ENCODE measurements at regions not wholly inside any gene's neighbourhood (a gene's known extent, or its start where the extent isn't known, plus 50 kb on each side); places are given as distances from the start of the nearest gene placed in this dataset.
"Not testable (repeated sequence)": the region's sequence is repeated elsewhere in the genome, so short reads cannot be mapped to it uniquely, and the experiment has no call there.

- no peaks in the 10 kb centered on the region for H3K9me3 Mint-ChIP-seq (ENCODE audit: unreplicated experiment)
- no peak overlapping the region for H3K27ac Mint-ChIP-seq (ENCODE audit: unreplicated experiment)
- H3K4me1 Mint-ChIP-seq (ENCODE audit: unreplicated experiment): no peaks in the 10 kb centered on the region
- no peak for DNase-seq (ENCODE audit: low spot score)
- H3K36me3 Mint-ChIP-seq (ENCODE audit: low read depth, unreplicated experiment): no peaks in the 10 kb centered on the region
- no peak for TF ChIP-seq CTCF (IDR thresholded peaks at IDR 0.05; ENCODE audit: unreplicated experiment)
- H3K4me3 Mint-ChIP-seq (ENCODE audit: unreplicated experiment): no peak overlapping the region
- H3K27me3 Mint-ChIP-seq (ENCODE audit: unreplicated experiment): no peaks in the 10 kb centered on the region
Measured at GRCh38 chr14:49249022-49249421, 337.2 kb downstream of the RPS29 start.

- not testable (repeated sequence) for H3K4me3 Mint-ChIP-seq (ENCODE audit: unreplicated experiment); H3K4me1 Mint-ChIP-seq (ENCODE audit: unreplicated experiment); H3K9me3 Mint-ChIP-seq (ENCODE audit: unreplicated experiment); H3K36me3 Mint-ChIP-seq (ENCODE audit: low read depth, unreplicated experiment); H3K27ac Mint-ChIP-seq (ENCODE audit: unreplicated experiment); H3K27me3 Mint-ChIP-seq (ENCODE audit: unreplicated experiment); DNase-seq (ENCODE audit: low spot score)
Measured at GRCh38 chr14:49243777-49244176, 342.4 kb downstream of the RPS29 start.

GRCh38 chr14:49240383-49240782 is 345.8 kb downstream of the RPS29 start:
- Mint-ChIP-seq H3K4me1 (ENCODE audit: unreplicated experiment) (peaks cover 4% of the 10 kb centered on the region), H3K4me3 (ENCODE audit: unreplicated experiment) (no peak overlapping the region), H3K27me3 (ENCODE audit: unreplicated experiment) (no peaks in the 10 kb centered on the region), H3K9me3 (ENCODE audit: unreplicated experiment) (peaks cover 12% of the 10 kb centered on the region), H3K36me3 (ENCODE audit: low read depth, unreplicated experiment) (peaks cover 4% of the 10 kb centered on the region), H3K27ac (ENCODE audit: unreplicated experiment) (no peak overlapping the region)
- DNase-seq (ENCODE audit: low spot score): no peak
- no peak for TF ChIP-seq CTCF (IDR thresholded peaks at IDR 0.05; ENCODE audit: unreplicated experiment)

GRCh38 chr14:49228552-49228951 is 357.6 kb downstream of the RPS29 start:
- Mint-ChIP-seq H3K4me3 (ENCODE audit: unreplicated experiment) (no peak overlapping the region), H3K27ac (ENCODE audit: unreplicated experiment) (no peak overlapping the region), H3K36me3 (ENCODE audit: low read depth, unreplicated experiment) (no peaks in the 10 kb centered on the region), H3K4me1 (ENCODE audit: unreplicated experiment) (no peaks in the 10 kb centered on the region), H3K27me3 (ENCODE audit: unreplicated experiment) (no peaks in the 10 kb centered on the region), H3K9me3 (ENCODE audit: unreplicated experiment) (no peaks in the 10 kb centered on the region)
- TF ChIP-seq CTCF (IDR thresholded peaks at IDR 0.05; ENCODE audit: unreplicated experiment): no peak
- DNase-seq (ENCODE audit: low spot score): no peak

- no peak for TF ChIP-seq CTCF (IDR thresholded peaks at IDR 0.05; ENCODE audit: unreplicated experiment)
- no peaks in the 10 kb centered on the region for H3K9me3 Mint-ChIP-seq (ENCODE audit: unreplicated experiment)
- H3K27me3 Mint-ChIP-seq (ENCODE audit: unreplicated experiment): no peaks in the 10 kb centered on the region
- no peaks in the 10 kb centered on the region for H3K4me1 Mint-ChIP-seq (ENCODE audit: unreplicated experiment)
- no peak overlapping the region for H3K27ac Mint-ChIP-seq (ENCODE audit: unreplicated experiment)
- H3K4me3 Mint-ChIP-seq (ENCODE audit: unreplicated experiment): no peak overlapping the region
- DNase-seq (ENCODE audit: low spot score): no peak
- no peaks in the 10 kb centered on the region for H3K36me3 Mint-ChIP-seq (ENCODE audit: low read depth, unreplicated experiment)
Measured at GRCh38 chr14:49221316-49221715, 364.9 kb downstream of the RPS29 start.

- H3K36me3 Mint-ChIP-seq (ENCODE audit: low read depth, unreplicated experiment): no peaks in the 10 kb centered on the region
- no peaks in the 10 kb centered on the region for H3K27me3 Mint-ChIP-seq (ENCODE audit: unreplicated experiment)
- H3K4me3 Mint-ChIP-seq (ENCODE audit: unreplicated experiment): no peak overlapping the region
- H3K9me3 Mint-ChIP-seq (ENCODE audit: unreplicated experiment): no peaks in the 10 kb centered on the region
- no peak overlapping the region for H3K27ac Mint-ChIP-seq (ENCODE audit: unreplicated experiment)
- H3K4me1 Mint-ChIP-seq (ENCODE audit: unreplicated experiment): no peaks in the 10 kb centered on the region
- no peak for DNase-seq (ENCODE audit: low spot score)
- TF ChIP-seq CTCF (IDR thresholded peaks at IDR 0.05; ENCODE audit: unreplicated experiment): no peak
Measured at GRCh38 chr14:49220492-49220891, 365.7 kb downstream of the RPS29 start.

Measured in endothelial cell (in vitro differentiated cells).